H9 (cell line): ENCODE measurements at regions not wholly inside any gene's neighbourhood (a gene's known extent, or its start where the extent isn't known, plus 50 kb on each side); places are given as distances from the start of the nearest gene placed in this dataset.

Experiments
- DNase-seq: peaks from one replicate; pipeline ENCODE4 v3.0.0-alpha.2; 2017
- H2AFZ ChIP-seq: one replicate; pipeline ENCODE4 v1.6.1; 2013; ENCODE audit warnings: mild to moderate bottlenecking, low read length, control low read depth, moderate library complexity
- H2AK5ac ChIP-seq: 2 replicates; pipeline ENCODE4 v1.6.1; 2013; ENCODE audit warnings: low read length, control low read depth, mixed read lengths; ENCODE audit not compliant: insufficient read length
- H2BK120ac ChIP-seq: one replicate; pipeline ENCODE4 v1.6.1; 2013; ENCODE audit warnings: low read depth, mild to moderate bottlenecking, low read length, control low read depth, inconsistent platforms; ENCODE audit not compliant: poor library complexity, severe bottlenecking
- H2BK12ac ChIP-seq: 2 replicates; pipeline ENCODE4 v1.6.1; 2013; ENCODE audit warnings: low read length, control low read depth, mixed read lengths, low read depth; ENCODE audit not compliant: insufficient read length
- H2BK15ac ChIP-seq: 2 replicates; pipeline ENCODE4 v1.6.1; 2013; ENCODE audit warnings: low read depth, low read length, control low read depth
- H2BK20ac ChIP-seq: one replicate; pipeline ENCODE4 v1.6.1; 2013; ENCODE audit warnings: low read depth, mild to moderate bottlenecking, low read length, control low read depth, inconsistent platforms; ENCODE audit not compliant: poor library complexity, severe bottlenecking
- H2BK5ac ChIP-seq: 2 replicates; pipeline ENCODE4 v1.6.1; 2013; ENCODE audit warnings: low read length, control low read depth, mixed read lengths; ENCODE audit not compliant: insufficient read length
- H3K14ac ChIP-seq: 2 replicates; pipeline ENCODE4 v1.6.1; 2013; ENCODE audit warnings: low read length, control low read depth; ENCODE audit not compliant: insufficient read depth
- H3K18ac ChIP-seq: 2 replicates; pipeline ENCODE4 v1.6.1; 2013; ENCODE audit warnings: low read depth, mild to moderate bottlenecking, mixed read lengths, low read length, control low read depth; ENCODE audit not compliant: insufficient read length
- H3K23ac ChIP-seq: 2 replicates; pipeline ENCODE4 v1.6.1; 2013; ENCODE audit warnings: low read length, control low read depth, mixed read lengths, low read depth; ENCODE audit not compliant: insufficient read length
- H3K23me2 ChIP-seq: 2 replicates; pipeline ENCODE4 v1.6.1; 2013; ENCODE audit warnings: low read depth, mild to moderate bottlenecking, mixed read lengths, low read length, control low read depth; ENCODE audit not compliant: insufficient read length, poor library complexity, severe bottlenecking
- H3K27ac ChIP-seq: 2 replicates; pipeline ENCODE4 v1.5.1; 2013; ENCODE audit warnings: low read length, control low read depth, mixed read lengths, low read depth; ENCODE audit not compliant: insufficient read length
- H3K27me3 ChIP-seq: 2 replicates; pipeline ENCODE4 v1.6.1; 2013; ENCODE audit warnings: low read length, control low read depth, inconsistent platforms; ENCODE audit not compliant: insufficient read depth
- H3K4ac ChIP-seq: 2 replicates; pipeline ENCODE4 v1.6.1; 2013; ENCODE audit warnings: low read depth, mild to moderate bottlenecking, control low read depth, inconsistent platforms, low read length, moderate library complexity
- H3K4me1 ChIP-seq: 2 replicates; pipeline ENCODE4 v1.6.1; 2013; ENCODE audit warnings: low read length, control low read depth, inconsistent platforms; ENCODE audit not compliant: insufficient read depth
- H3K4me2 ChIP-seq: 2 replicates; pipeline ENCODE4 v1.6.1; 2013; ENCODE audit warnings: low read length, control low read depth, mixed read lengths; ENCODE audit not compliant: insufficient read length, insufficient read depth
- H3K56ac ChIP-seq: 2 replicates; pipeline ENCODE4 v1.6.1; 2013; ENCODE audit warnings: low read depth, mild to moderate bottlenecking, mixed read lengths, low read length, control low read depth; ENCODE audit not compliant: insufficient read length
- H3K79me1 ChIP-seq: 2 replicates; pipeline ENCODE4 v1.6.1; 2013; ENCODE audit warnings: low read depth, mild to moderate bottlenecking, moderate library complexity, low read length, control low read depth, inconsistent platforms; ENCODE audit not compliant: insufficient read depth, poor library complexity, severe bottlenecking
- H3K79me2 ChIP-seq: 2 replicates; pipeline ENCODE4 v1.6.1; 2013; ENCODE audit warnings: low read length, control low read depth, inconsistent platforms; ENCODE audit not compliant: insufficient read depth
- H3K9ac ChIP-seq: 2 replicates; pipeline ENCODE4 v1.6.1; 2013; ENCODE audit warnings: low read length, control low read depth, mixed read lengths; ENCODE audit not compliant: insufficient read length; ENCODE audit errors: extremely low read depth
- H3K9me3 ChIP-seq: one replicate; pipeline ENCODE4 v1.6.1; 2013; ENCODE audit warnings: low read depth, low read length, inconsistent platforms; ENCODE audit not compliant: control insufficient read depth
- H3T11ph ChIP-seq: one replicate; pipeline ENCODE4 v1.6.1; 2013; ENCODE audit warnings: mild to moderate bottlenecking, low read length, control low read depth, inconsistent platforms
- H4K20me1 ChIP-seq: one replicate; pipeline ENCODE4 v1.6.1; 2013; ENCODE audit not compliant: control insufficient read depth, insufficient read length, insufficient read depth
- H4K5ac ChIP-seq: 2 replicates; pipeline ENCODE4 v1.6.1; 2013; ENCODE audit warnings: low read depth, mild to moderate bottlenecking, mixed read lengths, low read length, control low read depth; ENCODE audit not compliant: insufficient read length
- H4K8ac ChIP-seq: replicated peaks from 2 replicates; pipeline ENCODE4 v1.6.1; 2013; ENCODE audit warnings: low read length, control low read depth, mixed read lengths, low read depth; ENCODE audit not compliant: insufficient read length
- H4K91ac ChIP-seq: 2 replicates; pipeline ENCODE4 v1.6.1; 2013; ENCODE audit warnings: low read depth, mild to moderate bottlenecking, moderate library complexity, mixed read lengths, low read length, control low read depth; ENCODE audit not compliant: insufficient read length
- H3K27ac Mint-ChIP-seq, 3 experiments: 2 replicates in 2 of 3; 3 replicates in 1 of 3; pipeline ENCODE4 v1.8.0; 2020 to 2021; ENCODE audit warnings: mixed read lengths in 3 of 3, mild to moderate bottlenecking in 1 of 3, moderate library complexity in 1 of 3
- H3K27me3 Mint-ChIP-seq: 2 replicates; pipeline ENCODE4 v1.8.0; 2021; ENCODE audit warnings: low read depth, mild to moderate bottlenecking, moderate library complexity, mixed read lengths
- H3K36me3 Mint-ChIP-seq, 3 experiments: 2 replicates in 2 of 3; 3 replicates in 1 of 3; pipeline ENCODE4 v1.8.0; 2020 to 2021; ENCODE audit warnings: low read depth in 3 of 3, mixed read lengths in 3 of 3; ENCODE audit not compliant: insufficient read depth in 1 of 3
- H3K4me1 Mint-ChIP-seq, 2 experiments: 2 replicates each; pipeline ENCODE4 v1.8.0; 2020; ENCODE audit warnings: mixed read lengths in 2 of 2
- H3K4me3 Mint-ChIP-seq, 2 experiments: 2 replicates in 1 of 2; 3 replicates in 1 of 2; pipeline ENCODE4 v1.8.0; 2020 to 2021; ENCODE audit warnings: mild to moderate bottlenecking in 2 of 2, mixed read lengths in 2 of 2, moderate library complexity in 1 of 2
- H3K9me3 Mint-ChIP-seq, 2 experiments: 2 replicates in 1 of 2; 3 replicates in 1 of 2; pipeline ENCODE4 v1.8.0; 2020; ENCODE audit warnings: mild to moderate bottlenecking in 2 of 2, mixed read lengths in 2 of 2, moderate library complexity in 1 of 2
- CTCF ChIP-seq: fragments of 200-600 bp; sonication (generic); conservative IDR thresholded peaks from 3 replicates; pipeline ENCODE4 v1.8.0; 2021; ENCODE audit warnings: antibody characterized with exemption, mild to moderate bottlenecking
- WGBS: extraction: QIAGEN DNeasy Blood & Tissue Kit; methylation state at CpG from one replicate; pipeline ENCODE4 v1.1.7; 2013; ENCODE audit warnings: missing lambda C conversion rate, low lambda C conversion rate, mixed read lengths; ENCODE audit not compliant: insufficient read length; ENCODE audit errors: extremely low coverage; 5-methylcytosine and 5-hydroxymethylcytosine counted together

- no peak overlapping the region for H4K91ac ChIP-seq
- H3K9ac ChIP-seq: no peak overlapping the region
- H2AK5ac ChIP-seq: no peak overlapping the region
- H4K5ac ChIP-seq: no peak overlapping the region
- no peak overlapping the region for H3K4me2 ChIP-seq
- no peaks in the 10 kb centered on the region for H3K9me3 ChIP-seq
- H4K20me1 ChIP-seq: no peaks in the 10 kb centered on the region
- H2AFZ ChIP-seq: no peak overlapping the region
- no peaks in the 10 kb centered on the region for H3K79me1 ChIP-seq
- peaks cover 3 to 6% of the 10 kb centered on the region in 2 experiments; a peak in 3 of 4 replicates for H3K4me1 Mint-ChIP-seq
- H3K14ac ChIP-seq: no peak overlapping the region
- no CpG with 5 or more reads among the region's 2 CpGs for WGBS
- H3K27ac Mint-ChIP-seq: no peak overlapping the region
- H3K4me1 ChIP-seq: no peaks in the 10 kb centered on the region
- no peak overlapping the region for H3K23ac ChIP-seq
- no peak overlapping the region for H3K27ac ChIP-seq
- H3T11ph ChIP-seq: no peak overlapping the region
- H3K18ac ChIP-seq: no peak overlapping the region
- no peak overlapping the region for H2BK5ac ChIP-seq
- no peaks in the 10 kb centered on the region for H3K27me3 Mint-ChIP-seq
- no peak overlapping the region for H2BK15ac ChIP-seq
- no peak overlapping the region for H3K4me3 Mint-ChIP-seq
- H3K79me2 ChIP-seq: no peaks in the 10 kb centered on the region
- no peaks in the 10 kb centered on the region for H3K27me3 ChIP-seq
- TF ChIP-seq CTCF: no peak
- DNase-seq: no peak
- H3K56ac ChIP-seq: no peak overlapping the region
- no peaks in the 10 kb centered on the region for H3K23me2 ChIP-seq
- H4K8ac ChIP-seq: no peak overlapping the region
- no peaks in the 10 kb centered on the region; a peak in 1 of 7 replicates for H3K36me3 Mint-ChIP-seq
- no peak overlapping the region for H3K4ac ChIP-seq
- no peak overlapping the region for H2BK120ac ChIP-seq
- no peaks in the 10 kb centered on the region for H3K9me3 Mint-ChIP-seq
- no peak overlapping the region for H2BK20ac ChIP-seq
- H2BK12ac ChIP-seq: no peak overlapping the region
Measured at GRCh38 chr3:189486556-189486955, 144.6 kb upstream of the TP63 start.
